Body of pancreas (tissue), 4 donors: ENCODE measurements at regions not wholly inside any gene's neighbourhood (a gene's known extent, or its start where the extent isn't known, plus 50 kb on each side); places are given as distances from the start of the nearest gene placed in this dataset.

Source experiments
- ATAC-seq: fragments of 150-250 bp; one replicate; pipeline ENCODE4 v1.9.1; 2016
- DNase-seq, 4 donors: peaks; one replicate each; pipeline ENCODE4 v3.0.0-alpha.2; 2019
- H3K27ac ChIP-seq, 4 donors: fragments of 200-600 bp; sonication (generic); 1 replicate in 3 of 4; 2 replicates in 1 of 4; pipeline versions ENCODE4 v1.5.1 to v1.6.1; 2016 to 2019; ENCODE audit warnings: mild to moderate bottlenecking in 1 of 4, mixed read lengths in 1 of 4, moderate library complexity in 1 of 4
- H3K27me3 ChIP-seq, 2 donors: fragments of 200-600 bp; sonication (generic); one replicate each; pipeline ENCODE4 v1.6.0; 2016; ENCODE audit warnings: mild to moderate bottlenecking in 1 of 2
- H3K36me3 ChIP-seq, 2 donors: fragments of 200-600 bp; sonication (generic); replicated peaks in 1 of 2; 2 replicates each; pipeline ENCODE4 v1.5.1; 2016; ENCODE audit warnings: low read depth in 2 of 2; ENCODE audit not compliant: insufficient read depth in 1 of 2
- H3K4me1 ChIP-seq: fragments of 200-600 bp; sonication (generic); one replicate; pipeline ENCODE4 v1.6.0; 2016
- H3K4me3 ChIP-seq, 2 donors: fragments of 200-600 bp; sonication (generic); 1 replicate in 1 of 2; 2 replicates in 1 of 2; pipeline ENCODE4 v1.5.1; 2016 to 2019
- H3K9me3 ChIP-seq, 3 donors: fragments of 200-600 bp; sonication (generic); 1 replicate in 2 of 3; 2 replicates in 1 of 3; pipeline ENCODE4 v1.5.1; 2016
- CTCF ChIP-seq, 7 experiments: fragments of 450-650 bp in 4 of 7; fragments of 200-600 bp in 3 of 7; sonication (generic) in 3 of 7; IDR thresholded peaks; one replicate each; pipeline ENCODE4 v1.5.1; 2016 to 2019; ENCODE audit warnings: antibody characterized with exemption in 7 of 7
- POLR2A ChIP-seq, 3 donors: fragments of 450-650 bp; IDR thresholded peaks; one replicate each; pipeline ENCODE4 v1.6.1; 2016; ENCODE audit warnings: antibody characterized with exemption in 3 of 3, mild to moderate bottlenecking in 2 of 3
- WGBS, 2 donors: methylation state at CpG; one replicate each; pipeline ENCODE4 v1.1.5; 2017; 5-methylcytosine and 5-hydroxymethylcytosine counted together
- intact Hi-C: fragments of 100-400 bp; cut with DNase I; formaldehyde crosslinking; loops from one replicate; pipeline ENCODE4 v1.15.1; 2023

DNA sequence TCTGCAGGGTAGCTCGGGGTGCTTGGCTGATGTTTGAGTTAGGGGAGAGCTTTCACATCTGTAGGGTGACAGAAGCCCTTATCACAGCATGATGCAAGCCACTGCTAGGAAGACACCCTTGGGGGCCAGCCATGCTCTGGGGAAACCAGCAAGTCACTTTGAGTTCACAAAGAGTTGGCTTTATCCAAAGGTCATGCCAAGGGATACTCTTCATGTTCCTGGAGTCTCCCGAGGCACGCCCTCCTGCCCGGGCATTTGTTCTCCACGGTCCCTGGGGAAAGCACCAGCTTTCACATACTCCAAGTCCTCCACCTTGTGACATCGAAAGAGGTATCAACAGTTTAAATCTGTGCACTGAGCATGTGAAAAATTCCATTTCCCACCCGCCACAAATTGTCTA is 227.7 kb downstream of the VAPA start:
- no peak overlapping the region for H3K4me3 ChIP-seq
- no peaks in the 10 kb centered on the region for H3K27me3 ChIP-seq
- H3K9me3 ChIP-seq, result no peaks in the 10 kb centered on the region
- H3K36me3 ChIP-seq, result no peaks in the 10 kb centered on the region
- DNase-seq (peak in 2 of 4 donors; percentile 37 to 41), ATAC-seq (peak; percentile 38)
- 63 to 71% methylated on average over 7 of the region's 7 CpGs for WGBS, 2 donors
- intact Hi-C loops, result no loop called here
- TF ChIP-seq CTCF (IDR thresholded peaks at IDR 0.05), result no peak
- TF ChIP-seq POLR2A (IDR thresholded peaks at IDR 0.05), result no peak
- peak overlapping the region; percentile 36 to 73 (median 66) for H3K27ac ChIP-seq
- H3K4me1 ChIP-seq, result peaks cover 25% of the 10 kb centered on the region

GRCh38 chr18:10142056-10142455 is 228.2 kb downstream of the VAPA start:
- H3K27me3 ChIP-seq, result no peaks in the 10 kb centered on the region
- no peaks in the 10 kb centered on the region for H3K9me3 ChIP-seq
- ATAC-seq (no peak), DNase-seq (no peak)
- H3K36me3 ChIP-seq, result no peaks in the 10 kb centered on the region
- no peak for TF ChIP-seq POLR2A (IDR thresholded peaks at IDR 0.05)
- no peak for TF ChIP-seq CTCF (IDR thresholded peaks at IDR 0.05)
- WGBS, 2 donors, result 55 to 69% methylated on average over 7 of the region's 7 CpGs
- intact Hi-C loops, result no loop called here
- peaks cover 25% of the 10 kb centered on the region for H3K4me1 ChIP-seq
- no peak overlapping the region for H3K4me3 ChIP-seq
- peak overlapping the region; percentile 36 to 73 (median 66) for H3K27ac ChIP-seq

DNA sequence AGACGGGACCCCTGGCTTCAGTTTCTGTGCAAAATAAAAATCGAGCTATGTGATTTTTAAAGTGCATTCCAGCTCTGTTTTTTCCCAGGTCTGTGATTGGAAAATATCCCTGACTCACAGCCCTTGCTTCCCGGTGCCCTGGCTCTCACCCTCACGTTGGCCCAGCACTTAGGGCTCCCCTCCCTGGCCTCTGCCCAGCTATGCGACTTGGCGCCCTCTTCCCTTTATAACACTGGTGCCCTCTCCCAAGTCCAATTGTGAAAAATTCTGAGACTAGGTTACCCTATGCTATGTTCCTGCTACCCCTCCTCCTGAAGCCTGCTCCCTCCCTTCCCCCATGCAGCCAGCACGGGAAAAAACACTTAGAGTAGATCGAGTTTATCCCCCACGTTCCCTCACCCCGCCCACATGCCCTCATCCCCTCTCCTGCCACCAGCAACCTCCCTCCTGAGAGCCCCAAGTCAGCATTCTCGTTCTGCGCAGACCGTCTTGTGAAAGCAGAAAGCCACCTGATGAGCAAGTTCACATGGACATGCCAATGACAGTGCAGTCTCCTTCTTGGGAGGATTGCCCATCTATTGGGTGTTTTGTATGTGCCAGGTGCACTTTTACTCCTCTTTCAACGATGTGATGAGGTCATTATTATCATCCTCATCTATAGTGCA is 228.8 kb downstream of the VAPA start:
- ATAC-seq, result peak; percentile 67
- intact Hi-C loops, result no loop called here
- WGBS, 2 donors, result 54 to 58% methylated on average over 14 of the region's 14 CpGs

DNA sequence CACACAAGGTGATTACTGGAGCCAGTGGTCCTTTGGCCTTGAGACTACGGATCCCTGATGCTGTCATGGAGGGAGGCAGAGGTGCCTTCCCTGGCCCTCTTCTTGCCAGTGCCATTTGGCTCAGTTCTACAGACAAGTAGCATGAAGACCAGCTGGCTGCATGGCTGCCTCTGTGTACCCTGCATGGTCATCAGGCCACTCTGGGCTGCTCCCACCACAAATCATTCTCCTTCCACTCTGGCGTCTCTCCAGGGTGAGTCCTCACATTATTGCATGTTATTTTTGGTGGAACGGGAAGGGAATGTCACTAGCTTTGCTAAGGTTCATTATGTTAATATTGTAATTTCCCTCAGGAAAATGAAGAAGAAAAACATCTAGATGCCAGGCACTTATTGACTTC is 229.8 kb downstream of the VAPA start:
- no peak overlapping the region for H3K27ac ChIP-seq
- TF ChIP-seq CTCF (IDR thresholded peaks at IDR 0.05) (no peak), POLR2A (IDR thresholded peaks at IDR 0.05) (no peak)
- WGBS, 2 donors, result 59 to 70% methylated on average over 3 of the region's 3 CpGs
- H3K27me3 ChIP-seq, result no peaks in the 10 kb centered on the region
- H3K36me3 ChIP-seq, result no peaks in the 10 kb centered on the region
- H3K4me3 ChIP-seq, result no peak overlapping the region
- H3K9me3 ChIP-seq, result no peaks in the 10 kb centered on the region
- peaks cover 25% of the 10 kb centered on the region for H3K4me1 ChIP-seq
- DNase-seq, result no peak
- intact Hi-C loops, result no loop called here
- ATAC-seq, result no peak

More for the DNA sequence above, 228.8 kb downstream of the VAPA start:
- H3K27me3 ChIP-seq, result no peaks in the 10 kb centered on the region
- H3K4me1 ChIP-seq, result peaks cover 25% of the 10 kb centered on the region
- H3K9me3 ChIP-seq, result no peaks in the 10 kb centered on the region
- no peak overlapping the region for H3K4me3 ChIP-seq
- TF ChIP-seq POLR2A (IDR thresholded peaks at IDR 0.05), result no peak
- TF ChIP-seq CTCF (IDR thresholded peaks at IDR 0.05), result no peak
- peak overlapping the region in 3 of 4 donors; percentile 36 to 73 (median 66) for H3K27ac ChIP-seq
- peak in 2 of 4 donors; percentile 51 to 56 for DNase-seq
- H3K36me3 ChIP-seq, result no peaks in the 10 kb centered on the region

- Histone ChIP-seq H3K36me3 (no peaks in the 10 kb centered on the region), H3K27ac (no peak overlapping the region), H3K4me3 (no peak overlapping the region), H3K9me3 (no peaks in the 10 kb centered on the region), H3K27me3 (no peaks in the 10 kb centered on the region), H3K4me1 (peaks cover 19% of the 10 kb centered on the region)
- intact Hi-C loops, result no loop called here
- ATAC-seq, result no peak
- 71 to 81% methylated on average over 4 of the region's 4 CpGs for WGBS, 2 donors
- DNase-seq, result no peak
- TF ChIP-seq CTCF (IDR thresholded peaks at IDR 0.05) (no peak), POLR2A (IDR thresholded peaks at IDR 0.05) (no peak)
Measured at GRCh38 chr18:10145546-10145945, 231.7 kb downstream of the VAPA start.
